IMR-90 (cell line): ENCODE measurements at regions not wholly inside any gene's neighbourhood (a gene's known extent, or its start where the extent isn't known, plus 50 kb on each side); places are given as distances from the start of the nearest gene placed in this dataset.

Experiments
- ATAC-seq: fragments of 200-7000 bp; cut with Tn5 transposase; 2 replicates; pipeline ENCODE4 v1.9.1; 2020; ENCODE audit warnings: low read depth, mild to moderate bottlenecking, moderate library complexity
- BruUV-seq: library from RNA; stranded (reverse); fragments of 400-500 nt; replicated peaks from 2 replicates; lab custom pipeline; 2021; lab: Mats Ljungman, UMichigan
- CTCF ChIA-PET: fragments of 300-600 bp; formaldehyde crosslinking; extraction: SDS; loops from one replicate; lab custom pipeline; 2021; ENCODE audit warnings: antibody characterized with exemption; lab: Yijun Ruan, JAX
- POLR2A ChIA-PET: fragments of 300-600 bp; sonication (Branson Sonifier 250); formaldehyde crosslinking; loops from one replicate; lab custom pipeline; 2022; ENCODE audit warnings: antibody characterized with exemption; ENCODE audit not compliant: unreplicated experiment; lab: Charles Lee
- DNase-seq: peaks from one replicate; pipeline ENCODE4 v3.0.0; 2013
- H2AFZ ChIP-seq: replicated peaks from 2 replicates; pipeline ENCODE3; 2013; ENCODE audit warnings: low read length, mild to moderate bottlenecking; ENCODE audit not compliant: poor library complexity
- H2AK5ac ChIP-seq: 2 replicates; pipeline ENCODE4 v1.6.1; 2013; ENCODE audit warnings: low read depth, low read length, inconsistent platforms
- H2AK9ac ChIP-seq: replicated peaks from 2 replicates; pipeline ENCODE3; 2013; ENCODE audit warnings: mild to moderate bottlenecking, low read depth, low read length, moderate library complexity; ENCODE audit not compliant: poor library complexity
- H2BK120ac ChIP-seq: 2 replicates; pipeline ENCODE4 v1.6.1; 2013; ENCODE audit warnings: low read depth, low read length, inconsistent platforms
- H2BK15ac ChIP-seq: 3 replicates; pipeline ENCODE4 v1.6.1; 2013; ENCODE audit warnings: low read depth, low read length, inconsistent platforms
- H2BK20ac ChIP-seq: 2 replicates; pipeline ENCODE4 v1.6.1; 2013; ENCODE audit warnings: low read depth, mild to moderate bottlenecking, inconsistent platforms, low read length, moderate library complexity
- H2BK5ac ChIP-seq: 2 replicates; pipeline ENCODE4 v1.6.1; 2013; ENCODE audit warnings: mild to moderate bottlenecking, low read depth, low read length, inconsistent platforms; ENCODE audit not compliant: poor library complexity, severe bottlenecking
- H3K14ac ChIP-seq: replicated peaks from 2 replicates; pipeline ENCODE4 v1.6.1; 2013; ENCODE audit warnings: low read depth, low read length, inconsistent platforms
- H3K18ac ChIP-seq: 2 replicates; pipeline ENCODE4 v1.6.1; 2013; ENCODE audit warnings: low read depth, low read length, control low read depth
- H3K23ac ChIP-seq: 2 replicates; pipeline ENCODE4 v1.6.1; 2013; ENCODE audit warnings: low read depth, low read length, inconsistent platforms
- H3K27ac ChIP-seq: 2 replicates; pipeline ENCODE4 v1.5.1; 2013; ENCODE audit warnings: mild to moderate bottlenecking, control low read depth, low read length; ENCODE audit not compliant: insufficient read depth
- H3K27me3 ChIP-seq: 2 replicates; pipeline ENCODE4 v1.6.1; 2013; ENCODE audit warnings: low read length; ENCODE audit not compliant: control insufficient read depth, insufficient read depth
- H3K36me3 ChIP-seq: 2 replicates; pipeline ENCODE4 v1.6.1; 2013; ENCODE audit warnings: low read length, mixed read lengths; ENCODE audit not compliant: control insufficient read depth, insufficient read depth
- H3K4ac ChIP-seq: 2 replicates; pipeline ENCODE4 v1.6.1; 2013; ENCODE audit warnings: low read depth, low read length, inconsistent platforms
- H3K4me1 ChIP-seq: 2 replicates; pipeline ENCODE4 v1.6.1; 2013; ENCODE audit warnings: low read length, mixed read lengths; ENCODE audit not compliant: control insufficient read depth, insufficient read depth
- H3K4me2 ChIP-seq: 2 replicates; pipeline ENCODE4 v1.6.1; 2013; ENCODE audit warnings: low read depth, mild to moderate bottlenecking, control low read depth, low read length, moderate library complexity
- H3K4me3 ChIP-seq: 2 replicates; pipeline ENCODE4 v1.5.1; 2013; ENCODE audit warnings: low read depth, mild to moderate bottlenecking, control low read depth, low read length, moderate library complexity; ENCODE audit not compliant: insufficient read depth
- H3K56ac ChIP-seq: 2 replicates; pipeline ENCODE4 v1.6.1; 2013; ENCODE audit warnings: low read length, inconsistent platforms; ENCODE audit not compliant: insufficient read depth; ENCODE audit errors: extremely low read depth
- H3K79me1 ChIP-seq, 2 experiments: 2 replicates each; pipeline ENCODE4 v1.6.1; 2013; ENCODE audit warnings: low read length in 2 of 2, inconsistent platforms in 1 of 2, low read depth in 1 of 2
- H3K9ac ChIP-seq: 2 replicates; pipeline ENCODE4 v1.6.1; 2013; ENCODE audit warnings: low read depth, low read length, control low read depth
- H3K9me1 ChIP-seq: 2 replicates; pipeline ENCODE4 v1.6.1; 2013; ENCODE audit warnings: low read length, inconsistent platforms; ENCODE audit not compliant: insufficient read depth
- H3K9me3 ChIP-seq: 2 replicates; pipeline ENCODE4 v1.6.1; 2013; ENCODE audit warnings: low read length; ENCODE audit not compliant: control insufficient read depth, insufficient read depth
- H4K20me1 ChIP-seq: 2 replicates; pipeline ENCODE4 v1.6.1; 2013; ENCODE audit warnings: low read length, inconsistent platforms; ENCODE audit not compliant: insufficient read depth
- H4K5ac ChIP-seq: 2 replicates; pipeline ENCODE4 v1.6.1; 2013; ENCODE audit warnings: mild to moderate bottlenecking, low read depth, low read length, control low read depth
- H4K8ac ChIP-seq, 2 experiments: 2 replicates each; pipeline ENCODE4 v1.6.1; 2013; ENCODE audit warnings: low read depth in 2 of 2, low read length in 2 of 2, control low read depth in 1 of 2, inconsistent platforms in 1 of 2
- H4K91ac ChIP-seq: 2 replicates; pipeline ENCODE4 v1.6.1; 2013; ENCODE audit warnings: low read depth, low read length, inconsistent platforms; ENCODE audit not compliant: insufficient read depth
- BHLHE40 ChIP-seq: fragments of 150-350 bp; IDR thresholded peaks from 2 replicates; pipeline ENCODE4 v1.6.1; 2016; ENCODE audit warnings: mild to moderate bottlenecking, low read depth, low read length
- CEBPB ChIP-seq: IDR thresholded peaks from 2 replicates; pipeline ENCODE4 v1.6.1; 2012; ENCODE audit warnings: low read depth, low read length, improper control_type of control experiment
- CHD1 ChIP-seq: IDR thresholded peaks from 2 replicates; pipeline ENCODE4 v1.6.1; 2012; ENCODE audit warnings: low read depth, low read length, improper control_type of control experiment
- CTCF ChIP-seq: conservative IDR thresholded peaks from 2 replicates; pipeline ENCODE4 v1.5.1; 2012; ENCODE audit warnings: mild to moderate bottlenecking, low read depth, low read length, improper control_type of control experiment
- FOS ChIP-seq: fragments of 150-350 bp; IDR thresholded peaks from 2 replicates; pipeline ENCODE4 v1.6.1; 2016; ENCODE audit warnings: low read depth, low read length
- MAFK ChIP-seq: IDR thresholded peaks from 2 replicates; pipeline ENCODE4 v1.6.1; 2012; ENCODE audit warnings: low read depth, low read length, improper control_type of control experiment
- MAZ ChIP-seq: IDR thresholded peaks from 2 replicates; pipeline ENCODE4 v1.6.1; 2012; ENCODE audit warnings: low read depth, mild to moderate bottlenecking, low read length, improper control_type of control experiment, moderate library complexity, borderline replicate concordance
- MXI1 ChIP-seq: IDR thresholded peaks from 2 replicates; pipeline ENCODE4 v1.6.1; 2012; ENCODE audit warnings: low read depth, mild to moderate bottlenecking, low read length, moderate library complexity, borderline replicate concordance
- NFE2L2 ChIP-seq: fragments of 150-350 bp; IDR thresholded peaks from 2 replicates; pipeline ENCODE4 v1.6.1; 2016; ENCODE audit warnings: low read depth, mild to moderate bottlenecking, low read length
- POLR2A ChIP-seq: IDR thresholded peaks from 2 replicates; pipeline ENCODE4 v1.6.1; 2012; ENCODE audit warnings: mild to moderate bottlenecking, low read depth, low read length
- RAD21 ChIP-seq: IDR thresholded peaks from 2 replicates; pipeline ENCODE4 v1.6.1; 2012; ENCODE audit warnings: low read length, improper control_type of control experiment
- RCOR1 ChIP-seq: IDR thresholded peaks from 2 replicates; pipeline ENCODE4 v1.6.1; 2012; ENCODE audit warnings: mild to moderate bottlenecking, low read length, improper control_type of control experiment; ENCODE audit not compliant: insufficient replicate concordance
- RFX5 ChIP-seq: IDR thresholded peaks from 2 replicates; pipeline ENCODE4 v1.8.0; 2012; ENCODE audit warnings: low read depth, mild to moderate bottlenecking, low read length, moderate library complexity
- SMC3 ChIP-seq: fragments of 150-350 bp; IDR thresholded peaks from 2 replicates; pipeline ENCODE4 v1.6.1; 2016; ENCODE audit warnings: low read depth, mild to moderate bottlenecking, antibody characterized with exemption, low read length, moderate library complexity
- WGBS, 2 experiments: methylation state at CpG; one replicate each; pipeline versions ENCODE4 v1.1.5 to v1.1.7; 2013; ENCODE audit warnings: missing lambda C conversion rate in 2 of 2; ENCODE audit not compliant: insufficient read length in 1 of 2; ENCODE audit errors: extremely low coverage in 2 of 2; 5-methylcytosine and 5-hydroxymethylcytosine counted together
- dilution Hi-C: fragments of 300-500 bp; cut with HindIII; formaldehyde crosslinking; loops from one replicate; pipeline ENCODE4 v1.14.3; 2018; ENCODE audit warnings: low sequenced_read_pairs; ENCODE audit not compliant: unreplicated experiment
- in situ Hi-C: fragments of 300-500 bp; cut with MboI; formaldehyde crosslinking; loops from 3 replicates; pipeline ENCODE4 v1.14.3; 2019; ENCODE audit warnings: low sequenced_read_pairs, inconsistent platforms, mixed read lengths
- intact Hi-C: fragments of 100-400 bp; cut with micrococcal nuclease; formaldehyde crosslinking; loops from 2 replicates; pipeline ENCODE4 v1.10.0; 2022
- TF ChIP-seq, protein P1 (sequence below): fragments of 150-350 bp; IDR thresholded peaks from 2 replicates; pipeline ENCODE4 v1.6.1; 2017; ENCODE audit warnings: mild to moderate bottlenecking, antibody characterized with exemption, low read length, low read depth
- TF ChIP-seq, protein P2 (sequence below): fragments of 150-350 bp; IDR thresholded peaks from 2 replicates; pipeline ENCODE4 v1.6.1; 2016; ENCODE audit warnings: low read depth, mild to moderate bottlenecking, low read length, moderate library complexity, borderline replicate concordance

- no peak overlapping the region for H2AFZ ChIP-seq
- no peak overlapping the region for H2AK9ac ChIP-seq
- no peak overlapping the region for H3K4me3 ChIP-seq
- no peak overlapping the region for H3K4ac ChIP-seq
- peaks cover 4% of the 10 kb centered on the region; the same call in 1 of the 2 replicates for H3K27me3 ChIP-seq
- no peak overlapping the region for H3K18ac ChIP-seq
- H2BK120ac ChIP-seq, result no peak overlapping the region
- H2BK15ac ChIP-seq, result no peak overlapping the region
- H4K20me1 ChIP-seq, result no peaks in the 10 kb centered on the region
- in situ Hi-C loops, result loop anchor here (25.0 kb wide), 1 partner anchor 700 kb away; no protein-coding TSS in a partner anchor
- no peak overlapping the region for H3K4me2 ChIP-seq
- dilution Hi-C loops, result no loop called here
- intact Hi-C loops, result no loop called here
- TF ChIP-seq RCOR1, result no peak
- no peak for TF ChIP-seq MAZ
- no peak for TF ChIP-seq MAFK
- TF ChIP-seq NFE2L2, result no peak
- TF ChIP-seq, protein P1, sequence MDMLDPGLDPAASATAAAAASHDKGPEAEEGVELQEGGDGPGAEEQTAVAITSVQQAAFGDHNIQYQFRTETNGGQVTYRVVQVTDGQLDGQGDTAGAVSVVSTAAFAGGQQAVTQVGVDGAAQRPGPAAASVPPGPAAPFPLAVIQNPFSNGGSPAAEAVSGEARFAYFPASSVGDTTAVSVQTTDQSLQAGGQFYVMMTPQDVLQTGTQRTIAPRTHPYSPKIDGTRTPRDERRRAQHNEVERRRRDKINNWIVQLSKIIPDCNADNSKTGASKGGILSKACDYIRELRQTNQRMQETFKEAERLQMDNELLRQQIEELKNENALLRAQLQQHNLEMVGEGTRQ, result no peak
- TF ChIP-seq RAD21, result no peak
- TF ChIP-seq FOS, result no peak
- TF ChIP-seq SMC3, result no peak
- TF ChIP-seq RFX5, result no peak
- TF ChIP-seq BHLHE40, result no peak
- TF ChIP-seq CTCF, result no peak
- TF ChIP-seq POLR2A, result no peak
- TF ChIP-seq CHD1, result no peak
- TF ChIP-seq CEBPB, result no peak
- TF ChIP-seq, protein P2, sequence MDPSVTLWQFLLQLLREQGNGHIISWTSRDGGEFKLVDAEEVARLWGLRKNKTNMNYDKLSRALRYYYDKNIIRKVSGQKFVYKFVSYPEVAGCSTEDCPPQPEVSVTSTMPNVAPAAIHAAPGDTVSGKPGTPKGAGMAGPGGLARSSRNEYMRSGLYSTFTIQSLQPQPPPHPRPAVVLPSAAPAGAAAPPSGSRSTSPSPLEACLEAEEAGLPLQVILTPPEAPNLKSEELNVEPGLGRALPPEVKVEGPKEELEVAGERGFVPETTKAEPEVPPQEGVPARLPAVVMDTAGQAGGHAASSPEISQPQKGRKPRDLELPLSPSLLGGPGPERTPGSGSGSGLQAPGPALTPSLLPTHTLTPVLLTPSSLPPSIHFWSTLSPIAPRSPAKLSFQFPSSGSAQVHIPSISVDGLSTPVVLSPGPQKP, result no peak
- no peak for TF ChIP-seq MXI1
- H3K4me1 ChIP-seq, result no peaks in the 10 kb centered on the region
- BruUV-seq, result no TSS peak
- no peak overlapping the region for H2BK5ac ChIP-seq
- H3K56ac ChIP-seq, result no peak overlapping the region
- H3K79me1 ChIP-seq, result no peaks in the 10 kb centered on the region
- H4K91ac ChIP-seq, result no peak overlapping the region
- ATAC-seq, result no peak
- H2BK20ac ChIP-seq, result no peak overlapping the region
- WGBS, 2 experiments, result 88% methylated on average over 2 of the region's 3 CpGs; no CpG with 5 or more reads in 1 of the 2 experiments
- no peak overlapping the region for H2AK5ac ChIP-seq
- no peak overlapping the region for H4K5ac ChIP-seq
- H3K27ac ChIP-seq, result no peak overlapping the region
- POLR2A ChIA-PET, result no interaction called here
- H3K9me1 ChIP-seq, result no peaks in the 10 kb centered on the region
- no peak for DNase-seq
- CTCF ChIA-PET, result no interaction called here
- no peaks in the 10 kb centered on the region for H3K36me3 ChIP-seq
- H3K23ac ChIP-seq, result no peak overlapping the region
- H3K14ac ChIP-seq, result no peak overlapping the region
- no peaks in the 10 kb centered on the region for H3K9me3 ChIP-seq
- no peak overlapping the region for H4K8ac ChIP-seq
- no peak overlapping the region for H3K9ac ChIP-seq
Measured at GRCh38 chr13:26887594-26887993, 127.0 kb upstream of the GPR12 start.
